ENCODE measurements at regions not wholly inside any gene's neighbourhood (a gene's known extent, or its start where the extent isn't known, plus 50 kb on each side); places are given as distances from the start of the nearest gene placed in this dataset.

GRCh38 chr7:54831046-54831643 lies 72.1 kb upstream of the SEC61G start:
- TF ChIP-seq NFE2L2 (IDR thresholded peaks at IDR 0.05; ENCODE audit: low read depth, low read length) (peak; percentile 42; the same call in 1 of the 2 replicates), CTCF (conservative IDR thresholded peaks at IDR 0.05; ENCODE audit: low read depth, low read length) (no peak)
- peak overlapping the region; percentile 56; the same call in 1 of the 2 replicates for H3K4ac ChIP-seq (ENCODE audit: low read depth, low read length)
- peak overlapping the region; percentile 51; the same call in 1 of the 2 replicates for H3K56ac ChIP-seq (ENCODE audit: extremely low read depth, insufficient read depth, low read length)
- H4K5ac ChIP-seq (ENCODE audit: low read depth, low read length), result no peak overlapping the region
- intact Hi-C loops (cut with micrococcal nuclease), result no loop called here
- H2BK120ac ChIP-seq (ENCODE audit: low read depth, low read length), result peak overlapping the region; percentile 66
- H3K18ac ChIP-seq (ENCODE audit: low read depth, low read length), result peak overlapping the region; percentile 87; the same call in 1 of the 2 replicates
- POLR2A ChIA-PET (ENCODE audit: unreplicated experiment), result no interaction called here
- no CpG with 5 or more reads among the region's 4 CpGs for WGBS, 2 experiments (ENCODE audit: extremely low coverage in 2 of 2, insufficient read length in 1 of 2)
- no peak overlapping the region for H2AK9ac ChIP-seq (replicated peaks; ENCODE audit: low read depth, low read length, poor library complexity)
- peak overlapping the region; percentile 6 for H2BK5ac ChIP-seq (ENCODE audit: low read depth, low read length, poor library complexity, severe bottlenecking)
- H3K27ac ChIP-seq (ENCODE audit: insufficient read depth, low read length), result no peak overlapping the region
- H3K4me3 ChIP-seq (ENCODE audit: insufficient read depth, low read depth, low read length), result no peak overlapping the region
- ATAC-seq (ENCODE audit: low read depth) (peak; percentile 79), DNase-seq (peak; percentile 54)
- peak overlapping the region; percentile 50; the same call in 1 of the 2 replicates for H3K4me2 ChIP-seq (ENCODE audit: low read depth, low read length)
- CTCF ChIA-PET, result interaction anchor here (0.6 kb wide), 1 partner anchor 455 kb away, joined by 10 read pairs; no protein-coding TSS in a partner anchor
- peaks cover 5% of the 10 kb centered on the region; the same call in 1 of the 2 replicates for H3K9me1 ChIP-seq (ENCODE audit: insufficient read depth, low read length)
- H4K8ac ChIP-seq (ENCODE audit: low read depth in 2 of 2, low read length in 2 of 2), result peak overlapping the region in 1 of 2 experiments; percentile 58; a peak in 1 of 4 replicates
- dilution Hi-C loops (cut with HindIII; ENCODE audit: low sequenced_read_pairs, unreplicated experiment), result no loop called here
- peak overlapping the region; percentile 48; the same call in 1 of the 3 replicates for H2BK15ac ChIP-seq (ENCODE audit: low read depth, low read length)
- no peaks in the 10 kb centered on the region for H3K36me3 ChIP-seq (ENCODE audit: control insufficient read depth, insufficient read depth, low read length)
- H3K14ac ChIP-seq (replicated peaks; ENCODE audit: low read depth, low read length), result 0 out of 2 replicates have a peak overlapping the region, but pooled peaks have one; percentile 45
- no peaks in the 10 kb centered on the region for H3K27me3 ChIP-seq (ENCODE audit: control insufficient read depth, insufficient read depth, low read length)
- peaks cover 4% of the 10 kb centered on the region; the same call in 1 of the 2 replicates for H3K9me3 ChIP-seq (ENCODE audit: control insufficient read depth, insufficient read depth, low read length)
- BruUV-seq (replicated peaks), result no TSS peak
- no peaks in the 10 kb centered on the region for H3K79me1 ChIP-seq (ENCODE audit: low read depth in 1 of 2, low read length in 2 of 2)
- no peak overlapping the region for H3K9ac ChIP-seq (ENCODE audit: low read depth, low read length)
- H3K23ac ChIP-seq (ENCODE audit: low read depth, low read length), result 0 out of 2 replicates have a peak overlapping the region, but pooled peaks have one; percentile 5
- no peak overlapping the region for H2AFZ ChIP-seq (replicated peaks; ENCODE audit: low read length, poor library complexity)
- 0 out of 2 replicates have a peak overlapping the region, but pooled peaks have one; percentile 6 for H4K91ac ChIP-seq (ENCODE audit: insufficient read depth, low read depth, low read length)
- no peaks in the 10 kb centered on the region for H4K20me1 ChIP-seq (ENCODE audit: insufficient read depth, low read length)
- peak overlapping the region; percentile 5; the same call in 1 of the 2 replicates for H2AK5ac ChIP-seq (ENCODE audit: low read depth, low read length)
- H3K4me1 ChIP-seq (ENCODE audit: control insufficient read depth, insufficient read depth, low read length), result peaks cover 5% of the 10 kb centered on the region
- H2BK20ac ChIP-seq (ENCODE audit: low read depth, low read length), result peak overlapping the region; percentile 10
- in situ Hi-C loops (cut with MboI; ENCODE audit: low sequenced_read_pairs), result no loop called here

Data from IMR-90 (cell line).